Lung (tissue), 9 donors: ENCODE measurements at regions not wholly inside any gene's neighbourhood (a gene's known extent, or its start where the extent isn't known, plus 50 kb on each side); places are given as distances from the start of the nearest gene placed in this dataset.
"Not testable (repeated sequence)": the region's sequence is repeated elsewhere in the genome, so short reads cannot be mapped to it uniquely, and the experiment has no call there.

Experiments
- ATAC-seq: fragments of 200-7000 bp; cut with Tn5 transposase; one replicate; pipeline ENCODE4 v1.9.1; 2020; ENCODE audit warnings: moderate number of reproducible peaks; ENCODE audit not compliant: insufficient read depth, low FRiP score
- DNase-seq, 3 donors: peaks; one replicate each; pipeline ENCODE4 v3.0.0-alpha.2; 2013 to 2017
- H3K27ac ChIP-seq, 2 donors: one replicate each; pipeline ENCODE4 v1.5.1; 2013; ENCODE audit warnings: mild to moderate bottlenecking in 2 of 2, moderate library complexity in 2 of 2, control low read depth in 1 of 2, inconsistent platforms in 1 of 2, low read depth in 1 of 2, low read length in 1 of 2
- H3K27me3 ChIP-seq, 3 donors: one replicate each; pipeline ENCODE4 v1.5.1; 2013; ENCODE audit warnings: low read length in 2 of 3; ENCODE audit not compliant: control insufficient read depth in 3 of 3, insufficient read depth in 3 of 3
- H3K36me3 ChIP-seq, 4 donors: one replicate each; pipeline ENCODE4 v1.5.1; 2013; ENCODE audit warnings: low read length in 4 of 4, mild to moderate bottlenecking in 1 of 4, moderate library complexity in 1 of 4; ENCODE audit not compliant: control insufficient read depth in 4 of 4, insufficient read depth in 4 of 4
- H3K4me1 ChIP-seq, 5 donors: one replicate each; pipeline ENCODE4 v1.5.1; 2013; ENCODE audit warnings: low read length in 5 of 5, mild to moderate bottlenecking in 2 of 5, moderate library complexity in 1 of 5; ENCODE audit not compliant: control insufficient read depth in 5 of 5, insufficient read depth in 5 of 5
- H3K4me3 ChIP-seq: one replicate; pipeline ENCODE4 v1.5.1; 2013; ENCODE audit warnings: mild to moderate bottlenecking, control low read depth, moderate library complexity
- H3K9ac ChIP-seq, 2 donors: one replicate each; pipeline ENCODE4 v1.5.1; 2013; ENCODE audit warnings: low read length in 2 of 2, control low read depth in 1 of 2; ENCODE audit not compliant: insufficient read depth in 1 of 2
- H3K9me3 ChIP-seq, 4 donors: one replicate each; pipeline ENCODE4 v1.5.1; 2013; ENCODE audit warnings: low read length in 3 of 4, mild to moderate bottlenecking in 1 of 4, moderate library complexity in 1 of 4; ENCODE audit not compliant: control insufficient read depth in 4 of 4, insufficient read depth in 3 of 4
- WGBS, 2 donors: extraction: QIAGEN DNeasy Blood & Tissue Kit; methylation state at CpG; one replicate each; pipeline ENCODE4 v1.1.7; 2013; 5-methylcytosine and 5-hydroxymethylcytosine counted together
- donor health status: Bipolar disorder and iron deficiency.
- donor health status: healthy.
- donor health status: DM: yes; HTN: yes; CAD: no.

DNA sequence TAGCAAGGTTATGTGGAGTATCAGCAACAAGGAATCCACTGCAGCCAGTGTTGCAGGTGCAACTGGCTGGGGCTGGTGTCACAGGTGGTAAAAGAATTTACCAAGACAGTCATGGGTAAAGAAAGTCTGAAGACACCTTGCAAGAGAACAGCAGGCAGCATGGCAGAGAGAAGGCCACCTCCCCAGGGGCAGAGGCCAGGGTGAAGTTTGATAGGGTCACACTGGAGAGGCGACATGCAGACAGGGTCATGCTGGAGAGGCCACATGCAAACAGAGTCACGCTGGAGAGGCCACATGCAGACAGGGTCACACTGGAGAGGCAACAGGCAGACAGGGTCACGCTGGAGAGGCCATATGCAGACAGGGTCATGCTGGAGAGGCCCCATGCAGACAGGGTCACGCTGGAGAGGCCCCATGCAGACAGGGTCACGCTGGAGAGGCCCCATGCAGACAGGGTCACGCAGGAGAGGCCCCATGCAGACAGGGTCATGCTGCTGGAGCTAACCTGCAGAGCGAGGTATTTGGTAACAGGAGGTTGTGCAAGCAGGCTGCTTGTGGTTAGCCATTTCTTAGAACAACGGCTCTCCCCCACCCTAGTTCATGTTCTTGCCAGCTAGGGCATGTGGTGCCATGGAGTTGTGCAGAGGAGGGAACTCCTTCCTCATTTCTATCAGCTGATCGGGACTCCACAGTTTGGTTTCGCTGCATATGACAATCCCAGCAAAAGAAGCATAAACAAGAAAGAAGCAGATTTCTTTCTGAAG is 188.2 kb upstream of the FOXD4L5 start:
- WGBS, 2 donors, result 45 to 46% methylated on average over 10 of the region's 10 CpGs
- H3K4me1 ChIP-seq, H3K9ac ChIP-seq, H3K9me3 ChIP-seq, H3K36me3 ChIP-seq, H3K4me3 ChIP-seq, H3K27ac ChIP-seq, DNase-seq, H3K27me3 ChIP-seq, ATAC-seq: not testable (repeated sequence)

- not testable (repeated sequence) for ATAC-seq, H3K27ac ChIP-seq, H3K36me3 ChIP-seq, H3K4me3 ChIP-seq, H3K9ac ChIP-seq, H3K4me1 ChIP-seq, DNase-seq, H3K27me3 ChIP-seq
- peaks cover 0 to 15% (median 0%) of the 10 kb centered on the region in 4 donors for H3K9me3 ChIP-seq
- WGBS, 2 donors, result 83 to 90% methylated on average over 7 of the region's 7 CpGs
Observed at GRCh38 chr9:65471106-65471505, 186.1 kb upstream of the FOXD4L5 start.

- ATAC-seq, result not testable (repeated sequence)
Observed at GRCh38 chr9:65466911-65467734, 182.1 kb upstream of the FOXD4L5 start.

DNA sequence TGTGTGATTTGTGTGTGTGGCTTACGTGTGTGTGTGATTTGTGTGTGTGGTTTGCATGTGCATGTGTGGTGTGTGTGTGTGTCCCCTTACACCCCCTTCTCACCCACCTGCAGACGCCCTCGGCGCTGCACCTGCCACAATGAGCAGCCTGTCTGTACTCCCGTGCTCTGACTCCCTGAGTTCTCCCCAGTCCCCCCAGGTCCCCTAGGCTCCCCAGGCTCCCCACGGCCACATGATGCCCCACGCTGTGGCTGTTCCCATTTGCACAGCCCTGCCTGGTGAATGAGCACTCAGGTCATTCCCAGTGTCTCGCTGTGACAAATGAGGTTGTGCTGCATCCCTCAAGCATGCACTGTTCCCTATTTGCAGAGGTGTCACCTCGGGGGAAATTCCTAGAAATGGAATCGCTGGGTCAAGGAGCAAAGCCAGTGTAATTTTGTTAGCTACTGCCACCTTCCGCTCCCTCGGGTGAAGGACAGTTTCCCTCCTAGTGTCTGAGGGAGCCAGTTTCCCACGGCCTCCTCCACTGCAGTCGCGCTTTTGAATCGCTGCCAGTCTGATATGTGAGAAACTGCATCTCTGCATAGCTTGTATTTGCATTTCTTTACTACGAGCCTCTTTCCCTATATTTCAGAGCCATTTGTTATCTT is 180.4 kb upstream of the FOXD4L5 start:
- not testable (repeated sequence) for ATAC-seq, H3K4me1 ChIP-seq, H3K4me3 ChIP-seq, H3K36me3 ChIP-seq, DNase-seq, H3K9me3 ChIP-seq, H3K9ac ChIP-seq, H3K27me3 ChIP-seq, H3K27ac ChIP-seq
- WGBS, 2 donors, result 91 to 93% methylated on average over 17 of the region's 17 CpGs

More at GRCh38 chr9:65466911-65467734, 182.1 kb upstream of the FOXD4L5 start:
- not testable (repeated sequence) for DNase-seq, H3K4me3 ChIP-seq, H3K9me3 ChIP-seq, H3K27ac ChIP-seq, H3K9ac ChIP-seq, H3K4me1 ChIP-seq, H3K27me3 ChIP-seq, H3K36me3 ChIP-seq
- WGBS, 2 donors, result 93 to 94% methylated on average over 54 of the region's 55 CpGs

DNA sequence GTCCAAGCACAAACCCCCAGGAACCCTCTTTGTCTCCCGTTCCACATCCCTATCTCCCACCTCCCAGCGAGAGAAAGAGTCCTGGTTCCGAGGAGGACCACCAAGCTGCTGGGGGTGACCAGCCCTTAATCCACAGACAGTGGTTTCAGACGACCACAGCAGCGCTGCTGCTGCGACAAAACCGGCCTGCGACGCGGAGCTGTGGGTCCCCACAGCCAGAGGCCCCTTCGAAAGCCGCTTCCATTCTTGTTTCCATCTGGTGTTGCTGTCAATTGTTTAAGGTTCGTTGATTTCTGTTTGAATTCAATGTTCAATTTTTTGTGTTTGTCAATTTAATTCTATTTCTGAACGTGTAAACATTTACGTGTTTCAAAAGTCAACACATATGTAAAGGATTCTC is 177.5 kb upstream of the FOXD4L5 start:
- not testable (repeated sequence) for ATAC-seq, H3K4me3 ChIP-seq, H3K4me1 ChIP-seq, H3K36me3 ChIP-seq, DNase-seq, H3K27ac ChIP-seq, H3K9ac ChIP-seq, H3K9me3 ChIP-seq, H3K27me3 ChIP-seq
- 81 to 93% methylated on average over 14 to 15 of the region's 15 CpGs for whole genome bisulfite sequencing, 2 donors
